ENCODE measurements at regions not wholly inside any gene's neighbourhood (a gene's known extent, or its start where the extent isn't known, plus 50 kb on each side); places are given as distances from the start of the nearest gene placed in this dataset.
"Not testable (repeated sequence)": the region's sequence is repeated elsewhere in the genome, so short reads cannot be mapped to it uniquely, and the experiment has no call there.

- 30 to 40% methylated on average over 1 of the region's 1 CpG for WGBS, 2 donors
- ATAC-seq (ENCODE audit: low FRiP score in 2 of 2) (no peak), DNase-seq (no peak)
- no peak overlapping the region for H3K4me3 ChIP-seq
- no peak for TF ChIP-seq POLR2AphosphoS5 (IDR thresholded peaks at IDR 0.05)
- TF ChIP-seq EP300 (IDR thresholded peaks at IDR 0.05): no peak
- no peak for TF ChIP-seq POLR2A (IDR thresholded peaks at IDR 0.05)
- no peaks in the 10 kb centered on the region for H3K36me3 ChIP-seq
- no peak overlapping the region for H3K27ac ChIP-seq
- no peaks in the 10 kb centered on the region for H3K4me1 ChIP-seq
- no peaks in the 10 kb centered on the region for H3K9me3 ChIP-seq
- H3K27me3 ChIP-seq: no peaks in the 10 kb centered on the region
Measured at GRCh38 chr1:116195077-116195868, 84.1 kb downstream of the MAB21L3 start.

- H3K36me3 ChIP-seq; DNase-seq; H3K27me3 ChIP-seq; H3K27ac ChIP-seq; H3K4me1 ChIP-seq; ATAC-seq (ENCODE audit: low FRiP score in 2 of 2); H3K4me3 ChIP-seq; H3K9me3 ChIP-seq: not testable (repeated sequence)
- 75 to 83% methylated on average over 2 of the region's 2 CpGs for WGBS, 2 donors
Measured at GRCh38 chr1:116200343-116200742, 89.1 kb downstream of the MAB21L3 start.

GRCh38 chr1:116201911-116202310, 90.7 kb downstream of the MAB21L3 start:
- ATAC-seq (ENCODE audit: low FRiP score in 2 of 2) (no peak), DNase-seq (no peak)
- WGBS, 2 donors: 94 to 95% methylated on average over 3 of the region's 3 CpGs
- no peak overlapping the region for H3K27ac ChIP-seq
- H3K9me3 ChIP-seq: no peaks in the 10 kb centered on the region
- no peak overlapping the region for H3K4me3 ChIP-seq
- no peaks in the 10 kb centered on the region for H3K4me1 ChIP-seq
- no peaks in the 10 kb centered on the region for H3K36me3 ChIP-seq
- no peak for TF ChIP-seq POLR2AphosphoS5 (IDR thresholded peaks at IDR 0.05)
- no peak for TF ChIP-seq EP300 (IDR thresholded peaks at IDR 0.05)
- no peak for TF ChIP-seq CTCF (IDR thresholded peaks at IDR 0.05)
- TF ChIP-seq POLR2A (IDR thresholded peaks at IDR 0.05): no peak
- no peaks in the 10 kb centered on the region for H3K27me3 ChIP-seq

GRCh38 chr1:116203181-116203723, 92.1 kb downstream of the MAB21L3 start:
- Histone ChIP-seq H3K4me3 (no peak overlapping the region), H3K27ac (no peak overlapping the region), H3K9me3 (no peaks in the 10 kb centered on the region), H3K27me3 (no peaks in the 10 kb centered on the region), H3K36me3 (no peaks in the 10 kb centered on the region), H3K4me1 (no peaks in the 10 kb centered on the region)
- ATAC-seq (ENCODE audit: low FRiP score in 2 of 2): no peak
- WGBS, 2 donors: 80 to 84% methylated on average over 5 of the region's 5 CpGs
- DNase-seq: no peak
- TF ChIP-seq CTCF (IDR thresholded peaks at IDR 0.05): no peak
- TF ChIP-seq EP300 (IDR thresholded peaks at IDR 0.05): no peak
- TF ChIP-seq POLR2A (IDR thresholded peaks at IDR 0.05): no peak
- TF ChIP-seq POLR2AphosphoS5 (IDR thresholded peaks at IDR 0.05): no peak

- Histone ChIP-seq H3K27me3 (no peaks in the 10 kb centered on the region), H3K4me1 (no peaks in the 10 kb centered on the region), H3K9me3 (no peaks in the 10 kb centered on the region), H3K36me3 (no peaks in the 10 kb centered on the region), H3K27ac (no peak overlapping the region), H3K4me3 (no peak overlapping the region)
- WGBS, 2 donors: 68 to 84% methylated on average over 4 of the region's 4 CpGs
- TF ChIP-seq POLR2A (IDR thresholded peaks at IDR 0.05): no peak
- no peak for TF ChIP-seq CTCF (IDR thresholded peaks at IDR 0.05)
- no peak for TF ChIP-seq POLR2AphosphoS5 (IDR thresholded peaks at IDR 0.05)
- TF ChIP-seq EP300 (IDR thresholded peaks at IDR 0.05): no peak
- ATAC-seq (ENCODE audit: low FRiP score in 2 of 2) (no peak), DNase-seq (no peak)
Measured at GRCh38 chr1:116203920-116204319, 92.7 kb downstream of the MAB21L3 start.
